IMR-90 (cell line): ENCODE measurements at regions not wholly inside any gene's neighbourhood (a gene's known extent, or its start where the extent isn't known, plus 50 kb on each side); places are given as distances from the start of the nearest gene placed in this dataset.

Source experiments
- ATAC-seq: fragments of 200-7000 bp; cut with Tn5 transposase; 2 replicates; pipeline ENCODE4 v1.9.1; 2020; ENCODE audit warnings: low read depth, mild to moderate bottlenecking, moderate library complexity
- BruUV-seq: library from RNA; stranded (reverse); fragments of 400-500 nt; replicated peaks from 2 replicates; lab custom pipeline; 2021; lab: Mats Ljungman, UMichigan
- CTCF ChIA-PET: fragments of 300-600 bp; formaldehyde crosslinking; extraction: SDS; loops from one replicate; lab custom pipeline; 2021; ENCODE audit warnings: antibody characterized with exemption; lab: Yijun Ruan, JAX
- POLR2A ChIA-PET: fragments of 300-600 bp; sonication (Branson Sonifier 250); formaldehyde crosslinking; loops from one replicate; lab custom pipeline; 2022; ENCODE audit warnings: antibody characterized with exemption; ENCODE audit not compliant: unreplicated experiment; lab: Charles Lee
- DNase-seq: peaks from one replicate; pipeline ENCODE4 v3.0.0; 2013
- H2AFZ ChIP-seq: replicated peaks from 2 replicates; pipeline ENCODE3; 2013; ENCODE audit warnings: low read length, mild to moderate bottlenecking; ENCODE audit not compliant: poor library complexity
- H2AK5ac ChIP-seq: 2 replicates; pipeline ENCODE4 v1.6.1; 2013; ENCODE audit warnings: low read depth, low read length, inconsistent platforms
- H2AK9ac ChIP-seq: replicated peaks from 2 replicates; pipeline ENCODE3; 2013; ENCODE audit warnings: mild to moderate bottlenecking, low read depth, low read length, moderate library complexity; ENCODE audit not compliant: poor library complexity
- H2BK120ac ChIP-seq: 2 replicates; pipeline ENCODE4 v1.6.1; 2013; ENCODE audit warnings: low read depth, low read length, inconsistent platforms
- H2BK15ac ChIP-seq: 3 replicates; pipeline ENCODE4 v1.6.1; 2013; ENCODE audit warnings: low read depth, low read length, inconsistent platforms
- H2BK20ac ChIP-seq: 2 replicates; pipeline ENCODE4 v1.6.1; 2013; ENCODE audit warnings: low read depth, mild to moderate bottlenecking, inconsistent platforms, low read length, moderate library complexity
- H2BK5ac ChIP-seq: 2 replicates; pipeline ENCODE4 v1.6.1; 2013; ENCODE audit warnings: mild to moderate bottlenecking, low read depth, low read length, inconsistent platforms; ENCODE audit not compliant: poor library complexity, severe bottlenecking
- H3K14ac ChIP-seq: replicated peaks from 2 replicates; pipeline ENCODE4 v1.6.1; 2013; ENCODE audit warnings: low read depth, low read length, inconsistent platforms
- H3K18ac ChIP-seq: 2 replicates; pipeline ENCODE4 v1.6.1; 2013; ENCODE audit warnings: low read depth, low read length, control low read depth
- H3K23ac ChIP-seq: 2 replicates; pipeline ENCODE4 v1.6.1; 2013; ENCODE audit warnings: low read depth, low read length, inconsistent platforms
- H3K27ac ChIP-seq: 2 replicates; pipeline ENCODE4 v1.5.1; 2013; ENCODE audit warnings: mild to moderate bottlenecking, control low read depth, low read length; ENCODE audit not compliant: insufficient read depth
- H3K27me3 ChIP-seq: 2 replicates; pipeline ENCODE4 v1.6.1; 2013; ENCODE audit warnings: low read length; ENCODE audit not compliant: control insufficient read depth, insufficient read depth
- H3K36me3 ChIP-seq: 2 replicates; pipeline ENCODE4 v1.6.1; 2013; ENCODE audit warnings: low read length, mixed read lengths; ENCODE audit not compliant: control insufficient read depth, insufficient read depth
- H3K4ac ChIP-seq: 2 replicates; pipeline ENCODE4 v1.6.1; 2013; ENCODE audit warnings: low read depth, low read length, inconsistent platforms
- H3K4me1 ChIP-seq: 2 replicates; pipeline ENCODE4 v1.6.1; 2013; ENCODE audit warnings: low read length, mixed read lengths; ENCODE audit not compliant: control insufficient read depth, insufficient read depth
- H3K4me2 ChIP-seq: 2 replicates; pipeline ENCODE4 v1.6.1; 2013; ENCODE audit warnings: low read depth, mild to moderate bottlenecking, control low read depth, low read length, moderate library complexity
- H3K4me3 ChIP-seq: 2 replicates; pipeline ENCODE4 v1.5.1; 2013; ENCODE audit warnings: low read depth, mild to moderate bottlenecking, control low read depth, low read length, moderate library complexity; ENCODE audit not compliant: insufficient read depth
- H3K56ac ChIP-seq: 2 replicates; pipeline ENCODE4 v1.6.1; 2013; ENCODE audit warnings: low read length, inconsistent platforms; ENCODE audit not compliant: insufficient read depth; ENCODE audit errors: extremely low read depth
- H3K79me1 ChIP-seq, 2 experiments: 2 replicates each; pipeline ENCODE4 v1.6.1; 2013; ENCODE audit warnings: low read length in 2 of 2, inconsistent platforms in 1 of 2, low read depth in 1 of 2
- H3K9ac ChIP-seq: 2 replicates; pipeline ENCODE4 v1.6.1; 2013; ENCODE audit warnings: low read depth, low read length, control low read depth
- H3K9me1 ChIP-seq: 2 replicates; pipeline ENCODE4 v1.6.1; 2013; ENCODE audit warnings: low read length, inconsistent platforms; ENCODE audit not compliant: insufficient read depth
- H3K9me3 ChIP-seq: 2 replicates; pipeline ENCODE4 v1.6.1; 2013; ENCODE audit warnings: low read length; ENCODE audit not compliant: control insufficient read depth, insufficient read depth
- H4K20me1 ChIP-seq: 2 replicates; pipeline ENCODE4 v1.6.1; 2013; ENCODE audit warnings: low read length, inconsistent platforms; ENCODE audit not compliant: insufficient read depth
- H4K5ac ChIP-seq: 2 replicates; pipeline ENCODE4 v1.6.1; 2013; ENCODE audit warnings: mild to moderate bottlenecking, low read depth, low read length, control low read depth
- H4K8ac ChIP-seq, 2 experiments: 2 replicates each; pipeline ENCODE4 v1.6.1; 2013; ENCODE audit warnings: low read depth in 2 of 2, low read length in 2 of 2, control low read depth in 1 of 2, inconsistent platforms in 1 of 2
- H4K91ac ChIP-seq: 2 replicates; pipeline ENCODE4 v1.6.1; 2013; ENCODE audit warnings: low read depth, low read length, inconsistent platforms; ENCODE audit not compliant: insufficient read depth
- BHLHE40 ChIP-seq: fragments of 150-350 bp; IDR thresholded peaks from 2 replicates; pipeline ENCODE4 v1.6.1; 2016; ENCODE audit warnings: mild to moderate bottlenecking, low read depth, low read length
- CEBPB ChIP-seq: IDR thresholded peaks from 2 replicates; pipeline ENCODE4 v1.6.1; 2012; ENCODE audit warnings: low read depth, low read length, improper control_type of control experiment
- FOS ChIP-seq: fragments of 150-350 bp; IDR thresholded peaks from 2 replicates; pipeline ENCODE4 v1.6.1; 2016; ENCODE audit warnings: low read depth, low read length
- MAFK ChIP-seq: IDR thresholded peaks from 2 replicates; pipeline ENCODE4 v1.6.1; 2012; ENCODE audit warnings: low read depth, low read length, improper control_type of control experiment
- NFE2L2 ChIP-seq: fragments of 150-350 bp; IDR thresholded peaks from 2 replicates; pipeline ENCODE4 v1.6.1; 2016; ENCODE audit warnings: low read depth, mild to moderate bottlenecking, low read length
- POLR2A ChIP-seq: IDR thresholded peaks from 2 replicates; pipeline ENCODE4 v1.6.1; 2012; ENCODE audit warnings: mild to moderate bottlenecking, low read depth, low read length
- RCOR1 ChIP-seq: IDR thresholded peaks from 2 replicates; pipeline ENCODE4 v1.6.1; 2012; ENCODE audit warnings: mild to moderate bottlenecking, low read length, improper control_type of control experiment; ENCODE audit not compliant: insufficient replicate concordance
- RFX5 ChIP-seq: IDR thresholded peaks from 2 replicates; pipeline ENCODE4 v1.8.0; 2012; ENCODE audit warnings: low read depth, mild to moderate bottlenecking, low read length, moderate library complexity
- SMC3 ChIP-seq: fragments of 150-350 bp; IDR thresholded peaks from 2 replicates; pipeline ENCODE4 v1.6.1; 2016; ENCODE audit warnings: low read depth, mild to moderate bottlenecking, antibody characterized with exemption, low read length, moderate library complexity
- WGBS, 2 experiments: methylation state at CpG; one replicate each; pipeline versions ENCODE4 v1.1.5 to v1.1.7; 2013; ENCODE audit warnings: missing lambda C conversion rate in 2 of 2; ENCODE audit not compliant: insufficient read length in 1 of 2; ENCODE audit errors: extremely low coverage in 2 of 2; 5-methylcytosine and 5-hydroxymethylcytosine counted together
- dilution Hi-C: fragments of 300-500 bp; cut with HindIII; formaldehyde crosslinking; loops from one replicate; pipeline ENCODE4 v1.14.3; 2018; ENCODE audit warnings: low sequenced_read_pairs; ENCODE audit not compliant: unreplicated experiment
- in situ Hi-C: fragments of 300-500 bp; cut with MboI; formaldehyde crosslinking; loops from 3 replicates; pipeline ENCODE4 v1.14.3; 2019; ENCODE audit warnings: low sequenced_read_pairs, inconsistent platforms, mixed read lengths
- intact Hi-C: fragments of 100-400 bp; cut with micrococcal nuclease; formaldehyde crosslinking; loops from 2 replicates; pipeline ENCODE4 v1.10.0; 2022
- TF ChIP-seq, protein P1 (sequence below): conservative IDR thresholded peaks from 2 replicates; pipeline ENCODE4 v1.5.1; 2012; ENCODE audit warnings: mild to moderate bottlenecking, low read depth, low read length, improper control_type of control experiment
- TF ChIP-seq, protein P2 (sequence below): fragments of 150-350 bp; IDR thresholded peaks from 2 replicates; pipeline ENCODE4 v1.6.1; 2017; ENCODE audit warnings: mild to moderate bottlenecking, antibody characterized with exemption, low read length, low read depth

DNA sequence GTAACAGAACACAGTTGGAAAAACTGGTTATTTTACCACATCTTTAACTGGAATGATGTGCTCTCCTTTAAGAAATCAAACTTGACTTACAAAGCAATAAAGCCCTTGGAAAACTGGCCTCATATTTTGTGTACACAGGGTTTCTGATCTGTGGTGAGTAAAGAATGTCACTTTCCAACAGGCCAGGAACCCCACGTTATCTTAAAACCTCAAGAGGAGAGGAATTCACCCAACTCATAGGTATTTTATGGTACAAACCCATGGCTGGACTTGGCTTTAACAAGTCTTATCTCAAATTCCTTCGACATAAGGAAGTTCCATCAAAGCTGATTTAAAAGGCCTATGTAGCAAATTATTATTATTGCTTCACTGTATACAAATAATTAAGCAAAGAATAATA is 1735.1 kb downstream of the PCDH7 start:
- Histone ChIP-seq H4K8ac (no peak overlapping the region), H3K9me1 (no peaks in the 10 kb centered on the region), H3K27ac (no peak overlapping the region), H3K23ac (no peak overlapping the region), H2BK20ac (no peak overlapping the region), H3K4me1 (no peaks in the 10 kb centered on the region), H3K4ac (no peak overlapping the region), H3K56ac (no peak overlapping the region), H3K4me2 (no peak overlapping the region), H2AK9ac (no peak overlapping the region), H2AK5ac (no peak overlapping the region), H3K27me3 (no peaks in the 10 kb centered on the region), H3K14ac (no peak overlapping the region), H4K91ac (no peak overlapping the region), H3K9me3 (no peaks in the 10 kb centered on the region), H3K9ac (no peak overlapping the region), H2AFZ (no peak overlapping the region), H4K20me1 (no peaks in the 10 kb centered on the region), H3K36me3 (no peaks in the 10 kb centered on the region), H2BK120ac (no peak overlapping the region), H3K79me1 (no peaks in the 10 kb centered on the region), H4K5ac (no peak overlapping the region), H2BK15ac (no peak overlapping the region), H2BK5ac (no peak overlapping the region), H3K18ac (no peak overlapping the region), H3K4me3 (no peak overlapping the region)
- CTCF ChIA-PET = no interaction called here
- in situ Hi-C loops (no loop called here), intact Hi-C loops (loop anchor here (5.0 kb wide), 1 partner anchor 242 kb away; no protein-coding TSS in a partner anchor), dilution Hi-C loops (no loop called here)
- no TSS peak for BruUV-seq
- no CpG with 5 or more reads among the region's 2 CpGs for WGBS, 2 experiments
- TF ChIP-seq RCOR1 (no peak), BHLHE40 (no peak), CEBPB (no peak), RFX5 (no peak), SMC3 (no peak), FOS (no peak), NFE2L2 (no peak), POLR2A (no peak), MAFK (no peak)
- TF ChIP-seq, protein P1, sequence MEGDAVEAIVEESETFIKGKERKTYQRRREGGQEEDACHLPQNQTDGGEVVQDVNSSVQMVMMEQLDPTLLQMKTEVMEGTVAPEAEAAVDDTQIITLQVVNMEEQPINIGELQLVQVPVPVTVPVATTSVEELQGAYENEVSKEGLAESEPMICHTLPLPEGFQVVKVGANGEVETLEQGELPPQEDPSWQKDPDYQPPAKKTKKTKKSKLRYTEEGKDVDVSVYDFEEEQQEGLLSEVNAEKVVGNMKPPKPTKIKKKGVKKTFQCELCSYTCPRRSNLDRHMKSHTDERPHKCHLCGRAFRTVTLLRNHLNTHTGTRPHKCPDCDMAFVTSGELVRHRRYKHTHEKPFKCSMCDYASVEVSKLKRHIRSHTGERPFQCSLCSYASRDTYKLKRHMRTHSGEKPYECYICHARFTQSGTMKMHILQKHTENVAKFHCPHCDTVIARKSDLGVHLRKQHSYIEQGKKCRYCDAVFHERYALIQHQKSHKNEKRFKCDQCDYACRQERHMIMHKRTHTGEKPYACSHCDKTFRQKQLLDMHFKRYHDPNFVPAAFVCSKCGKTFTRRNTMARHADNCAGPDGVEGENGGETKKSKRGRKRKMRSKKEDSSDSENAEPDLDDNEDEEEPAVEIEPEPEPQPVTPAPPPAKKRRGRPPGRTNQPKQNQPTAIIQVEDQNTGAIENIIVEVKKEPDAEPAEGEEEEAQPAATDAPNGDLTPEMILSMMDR = no peak
- TF ChIP-seq, protein P2, sequence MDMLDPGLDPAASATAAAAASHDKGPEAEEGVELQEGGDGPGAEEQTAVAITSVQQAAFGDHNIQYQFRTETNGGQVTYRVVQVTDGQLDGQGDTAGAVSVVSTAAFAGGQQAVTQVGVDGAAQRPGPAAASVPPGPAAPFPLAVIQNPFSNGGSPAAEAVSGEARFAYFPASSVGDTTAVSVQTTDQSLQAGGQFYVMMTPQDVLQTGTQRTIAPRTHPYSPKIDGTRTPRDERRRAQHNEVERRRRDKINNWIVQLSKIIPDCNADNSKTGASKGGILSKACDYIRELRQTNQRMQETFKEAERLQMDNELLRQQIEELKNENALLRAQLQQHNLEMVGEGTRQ = no peak
- ATAC-seq (no peak), DNase-seq (no peak)
- POLR2A ChIA-PET = no interaction called here
